ENCODE measurements at regions not wholly inside any gene's neighbourhood (a gene's known extent, or its start where the extent isn't known, plus 50 kb on each side); places are given as distances from the start of the nearest gene placed in this dataset.

GRCh38 chr14:59018978-59019377 lies 169.5 kb upstream of the DAAM1 start:
- Histone ChIP-seq H4K20me1 (ENCODE audit: insufficient read depth) (no peaks in the 10 kb centered on the region), H3K4me3 (no peak overlapping the region), H2AFZ (no peak overlapping the region), H3K36me3 (ENCODE audit: low read depth) (no peaks in the 10 kb centered on the region), H3K27me3 (ENCODE audit: insufficient read depth, low read depth) (no peaks in the 10 kb centered on the region), H3K4me1 (replicated peaks; ENCODE audit: insufficient read depth) (no peaks in the 10 kb centered on the region), H3K79me2 (ENCODE audit: low read depth) (no peaks in the 10 kb centered on the region), H3K9me3 (ENCODE audit: insufficient read depth, low read depth) (no peaks in the 10 kb centered on the region), H3K4me2 (no peak overlapping the region), H3K9me2 (ENCODE audit: insufficient read depth) (no peaks in the 10 kb centered on the region), H3K27ac (no peak overlapping the region), H3F3A (ENCODE audit: insufficient read depth, low read depth) (no peaks in the 10 kb centered on the region)
- no peak for DNase-seq
- intact Hi-C loops (cut with micrococcal nuclease; ENCODE audit: unreplicated experiment) = no loop called here
- no peak; the same call in 1 of the 2 replicates for TF ChIP-seq CTCF (conservative IDR thresholded peaks at IDR 0.05)
- TF ChIP-seq EZH2 (IDR thresholded peaks at IDR 0.05; ENCODE audit: low read depth) = no peak
- ChIA-PET POLR2A (ENCODE audit: unreplicated experiment) (interaction anchor here (0.6 kb wide), 1 partner anchor 112 kb away, joined by 7 read pairs; no protein-coding TSS in a partner anchor), CTCF (no interaction called here)
- no TSS peak for BruUV-seq (replicated peaks)

DNA sequence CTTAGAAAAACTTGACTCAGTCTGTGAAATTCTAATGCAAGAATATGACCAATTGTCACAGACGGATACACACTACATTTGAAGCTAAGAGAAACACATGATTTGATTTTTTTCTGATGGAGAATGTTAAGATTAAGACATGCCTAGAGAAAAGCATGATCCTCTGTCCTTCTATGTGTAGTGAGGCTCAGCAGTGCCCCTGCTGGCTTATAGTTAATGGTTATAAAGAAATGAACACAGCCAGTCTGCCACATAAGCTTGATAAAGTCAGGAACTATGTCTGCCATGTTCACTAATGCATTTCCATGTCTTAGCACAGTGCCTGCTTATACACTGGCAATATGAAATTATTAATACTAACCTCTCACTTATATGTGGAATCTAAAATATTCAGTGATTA lies 168.1 kb upstream of the DAAM1 start:
- Histone ChIP-seq H3K79me2 (ENCODE audit: low read depth) (no peaks in the 10 kb centered on the region), H3K27me3 (ENCODE audit: insufficient read depth, low read depth) (no peaks in the 10 kb centered on the region), H3K36me3 (ENCODE audit: low read depth) (no peaks in the 10 kb centered on the region), H3F3A (ENCODE audit: insufficient read depth, low read depth) (no peaks in the 10 kb centered on the region), H3K4me3 (no peak overlapping the region), H2AFZ (no peak overlapping the region), H3K4me1 (replicated peaks; ENCODE audit: insufficient read depth) (no peaks in the 10 kb centered on the region), H3K9me3 (ENCODE audit: insufficient read depth, low read depth) (no peaks in the 10 kb centered on the region), H3K27ac (no peak overlapping the region), H3K9me2 (ENCODE audit: insufficient read depth) (no peaks in the 10 kb centered on the region), H3K4me2 (no peak overlapping the region), H4K20me1 (ENCODE audit: insufficient read depth) (no peaks in the 10 kb centered on the region)
- POLR2A ChIA-PET (ENCODE audit: unreplicated experiment) = no interaction called here
- CTCF ChIA-PET = no interaction called here
- TF ChIP-seq CTCF (conservative IDR thresholded peaks at IDR 0.05) (peak; percentile 51; the same call in 1 of the 2 replicates), EZH2 (IDR thresholded peaks at IDR 0.05; ENCODE audit: low read depth) (no peak)
- BruUV-seq (replicated peaks) = no TSS peak
- intact Hi-C loops (cut with micrococcal nuclease; ENCODE audit: unreplicated experiment) = loop anchor here (10.0 kb wide), 2 partner anchors 664 to 894 kb away; no protein-coding TSS in a partner anchor
- no peak for DNase-seq

- Histone ChIP-seq H3K36me3 (ENCODE audit: low read depth) (no peaks in the 10 kb centered on the region), H3K79me2 (ENCODE audit: low read depth) (no peaks in the 10 kb centered on the region), H3K4me3 (no peak overlapping the region), H3K9me2 (ENCODE audit: insufficient read depth) (no peaks in the 10 kb centered on the region), H4K20me1 (ENCODE audit: insufficient read depth) (no peaks in the 10 kb centered on the region), H3K4me2 (no peak overlapping the region), H3K27ac (no peak overlapping the region), H3K4me1 (replicated peaks; ENCODE audit: insufficient read depth) (no peaks in the 10 kb centered on the region), H3F3A (ENCODE audit: insufficient read depth, low read depth) (no peaks in the 10 kb centered on the region), H2AFZ (no peak overlapping the region), H3K9me3 (ENCODE audit: insufficient read depth, low read depth) (no peaks in the 10 kb centered on the region), H3K27me3 (ENCODE audit: insufficient read depth, low read depth) (no peaks in the 10 kb centered on the region)
- ChIA-PET POLR2A (ENCODE audit: unreplicated experiment) (no interaction called here), CTCF (interaction anchor here (0.9 kb wide), 1 partner anchor 876 kb away, joined by 5 read pairs; no protein-coding TSS in a partner anchor)
- TF ChIP-seq EZH2 (IDR thresholded peaks at IDR 0.05; ENCODE audit: low read depth) = no peak
- no peak; the same call in 1 of the 2 replicates for TF ChIP-seq CTCF (conservative IDR thresholded peaks at IDR 0.05)
- intact Hi-C loops (cut with micrococcal nuclease; ENCODE audit: unreplicated experiment) = loop anchor here (10.0 kb wide), 2 partner anchors 663 to 893 kb away; no protein-coding TSS in a partner anchor
- DNase-seq = no peak
- no TSS peak for BruUV-seq (replicated peaks)
These were observed 166.3 kb upstream of the DAAM1 start for GRCh38 chr14:59022144-59022543.
